GM21786 (cell line): ENCODE measurements at regions not wholly inside any gene's neighbourhood (a gene's known extent, or its start where the extent isn't known, plus 50 kb on each side); places are given as distances from the start of the nearest gene placed in this dataset.

Experiments
- ATAC-seq: cut with Tn5 transposase; IDR thresholded peaks from one replicate; pipeline ENCODE4 v1.9.1; 2021; ENCODE audit not compliant: unreplicated experiment

DNA sequence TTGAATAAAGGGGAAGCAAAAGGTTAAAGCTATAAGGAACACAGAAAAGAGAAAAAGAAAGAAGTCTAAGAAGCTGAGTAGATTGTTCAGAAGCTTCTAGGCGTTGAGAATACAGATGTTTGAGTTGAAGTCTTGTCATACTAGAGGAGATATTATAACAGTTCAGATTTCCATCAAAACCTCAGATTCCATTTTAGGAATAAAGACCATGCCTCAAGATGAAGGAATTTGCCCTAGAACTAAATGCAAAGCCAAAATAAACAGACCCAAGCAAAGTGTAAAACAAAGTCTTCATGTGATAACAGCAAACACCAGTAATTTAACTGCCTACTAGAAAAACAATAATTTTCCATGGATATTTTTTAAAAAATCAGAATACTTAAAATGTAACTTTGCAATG lies 476.5 kb upstream of the POT1 start:
- no peak for ATAC-seq

DNA sequence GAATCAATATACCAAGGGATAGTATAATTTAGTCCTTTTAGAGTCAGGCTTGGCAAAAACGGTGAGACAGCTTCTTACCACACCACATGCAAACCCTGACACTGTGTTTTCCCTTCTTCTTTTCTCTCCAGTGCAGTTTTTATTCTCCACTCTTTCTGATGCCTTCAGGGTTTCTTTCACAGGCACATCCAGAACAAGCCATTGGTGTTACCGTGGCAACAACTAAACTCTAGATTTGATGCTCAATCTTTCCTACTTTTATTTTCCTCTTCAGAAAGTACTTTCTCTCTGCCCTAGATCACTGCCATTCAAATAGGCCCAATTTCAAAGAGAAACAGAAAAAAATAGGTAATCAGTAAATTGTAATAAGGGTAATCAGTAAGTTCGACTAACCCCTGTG lies 469.8 kb upstream of the POT1 start:
- no peak for ATAC-seq

DNA sequence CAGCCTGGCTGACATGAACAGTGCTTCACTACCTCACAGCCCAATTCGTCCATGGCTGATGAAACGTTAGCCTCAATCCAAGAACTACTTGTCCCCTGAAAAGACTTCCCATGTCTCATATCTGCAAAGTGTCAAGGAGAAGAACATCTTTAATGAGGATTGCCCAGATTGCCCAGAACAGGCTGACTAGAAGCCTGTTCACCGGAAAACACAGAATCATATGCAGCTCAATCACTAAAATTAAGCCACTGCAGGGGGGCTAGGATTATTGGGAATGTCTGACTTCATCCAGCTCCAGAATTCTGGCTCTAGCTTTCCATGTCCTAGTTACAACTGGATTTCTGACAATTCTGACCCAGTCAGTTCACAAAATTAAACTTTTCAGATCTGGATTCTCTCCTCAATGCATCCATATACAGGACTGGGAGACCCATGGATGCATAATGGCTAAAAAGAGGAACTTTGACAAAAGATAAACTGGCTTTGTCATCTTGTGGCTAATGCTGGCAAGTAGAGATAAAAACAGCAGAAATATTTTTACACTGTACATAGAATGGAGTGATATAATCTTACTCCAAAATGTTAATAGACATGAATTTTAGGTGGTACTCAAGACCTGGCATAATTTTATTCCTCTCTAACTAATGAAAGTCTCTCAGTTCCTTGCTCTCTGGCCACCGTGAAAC lies 467.0 kb upstream of the POT1 start:
- no peak for ATAC-seq

DNA sequence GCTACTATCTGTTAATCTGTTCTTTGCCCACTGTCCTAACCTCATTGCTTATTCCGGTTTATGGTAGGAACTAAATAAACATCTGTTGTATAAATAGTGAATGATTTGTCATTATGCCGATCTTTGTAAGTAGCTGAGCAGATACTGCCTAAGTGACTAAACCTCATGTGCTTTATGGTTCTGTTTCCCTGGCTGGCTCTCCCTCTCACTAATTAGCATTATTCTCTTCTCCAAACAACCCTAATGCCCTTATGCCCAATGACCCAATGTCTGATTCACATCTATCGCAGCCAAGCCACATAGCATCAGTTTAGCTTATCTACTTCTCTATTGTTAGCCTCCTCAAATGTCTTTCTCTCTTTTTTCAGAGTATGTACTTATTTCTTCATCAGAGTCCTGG lies 462.3 kb upstream of the POT1 start:
- no peak for ATAC-seq

DNA sequence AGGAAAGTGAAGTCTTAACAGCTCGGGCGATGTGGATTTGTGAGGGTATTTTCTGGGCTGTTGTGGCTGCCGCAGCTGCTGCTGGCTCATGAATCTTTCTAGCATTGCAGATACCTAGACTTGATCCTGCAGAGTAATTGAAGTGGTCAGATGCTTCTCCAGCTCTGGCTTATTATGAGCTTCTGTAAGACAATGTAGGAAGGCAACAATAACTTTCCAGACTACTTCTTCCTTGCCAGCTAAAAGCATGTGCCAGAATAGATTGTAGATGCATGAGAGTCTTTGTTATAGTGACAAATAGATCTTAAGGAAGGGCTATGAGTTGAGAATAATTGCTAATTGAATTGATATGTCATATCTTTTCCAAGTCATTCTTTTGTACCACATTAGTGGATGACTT lies 461.4 kb upstream of the POT1 start:
- no peak for ATAC-seq

DNA sequence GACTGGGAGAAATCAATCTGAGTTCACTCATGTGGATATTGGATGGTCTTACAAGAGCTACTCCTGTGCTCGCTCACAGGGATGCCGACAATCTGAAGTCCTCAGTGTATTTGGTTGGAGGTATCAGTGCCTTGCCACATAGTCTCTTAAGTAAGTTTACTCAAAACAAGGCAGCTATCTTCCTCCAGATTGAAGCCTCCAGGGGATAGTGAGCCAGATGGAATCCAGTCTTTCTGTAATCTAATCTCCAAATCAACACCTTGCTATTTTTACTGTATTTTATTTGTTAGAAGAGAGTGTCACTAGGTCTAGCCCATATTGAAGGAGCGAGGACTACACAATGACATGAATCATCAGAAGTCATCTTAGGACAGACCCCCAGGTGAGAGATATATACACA lies 456.6 kb upstream of the POT1 start:
- ATAC-seq: no peak

DNA sequence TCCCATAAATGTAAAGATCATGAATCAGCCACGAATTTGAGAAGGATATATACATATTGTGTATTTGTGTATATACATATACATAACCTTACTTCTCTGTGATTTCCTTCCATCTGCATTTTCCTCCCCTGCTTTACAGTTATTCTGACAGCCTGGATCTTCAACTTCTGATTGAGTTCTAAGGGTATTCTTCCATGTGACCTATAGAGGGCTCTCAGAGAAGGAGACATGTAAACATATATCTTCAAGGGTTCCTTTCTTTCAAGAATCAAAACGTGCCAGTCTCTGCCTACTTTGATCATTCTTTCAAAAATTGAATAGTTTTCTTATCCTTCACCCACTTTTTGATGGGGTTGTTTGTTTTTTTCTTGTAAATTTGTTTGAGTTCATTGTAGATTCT lies 453.7 kb upstream of the POT1 start:
- no peak for ATAC-seq

DNA sequence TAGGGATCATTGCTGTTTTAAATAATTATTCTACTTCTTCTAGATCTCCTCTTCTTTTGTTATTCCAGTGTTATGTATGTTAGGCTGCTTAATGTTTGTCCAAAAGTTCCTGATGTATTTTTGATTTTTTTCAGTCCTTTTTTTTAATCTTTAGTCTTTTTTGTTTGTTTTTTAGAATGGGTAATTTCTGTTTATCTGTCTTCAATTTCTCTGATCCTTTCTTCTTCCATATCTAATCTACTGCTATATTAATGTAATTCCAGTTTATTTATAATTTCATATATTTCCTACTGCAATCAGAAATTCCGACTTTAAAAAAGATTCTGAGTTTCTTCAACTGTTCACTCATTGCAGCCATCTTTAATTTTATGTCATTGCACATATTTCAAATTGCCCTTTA lies 452.8 kb upstream of the POT1 start:
- ATAC-seq: no peak

DNA sequence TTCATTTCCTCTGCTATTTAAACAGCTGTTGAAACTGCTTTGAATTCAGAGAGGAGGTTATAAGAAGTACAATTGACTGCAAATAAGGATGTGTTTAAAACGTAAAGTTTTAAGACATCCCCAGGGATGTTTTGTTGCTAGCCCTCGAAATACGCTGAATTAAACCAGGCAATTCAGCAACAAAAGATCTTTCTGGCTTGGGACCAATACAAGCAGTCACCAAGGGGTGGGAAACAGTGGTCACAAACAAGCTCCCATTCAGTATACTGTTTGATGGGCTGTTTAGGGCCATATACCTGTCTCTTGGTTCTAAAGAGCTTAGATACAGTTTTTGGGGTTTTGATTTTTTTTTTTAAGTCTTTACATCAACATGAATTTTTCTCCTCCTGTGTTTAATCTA lies 446.3 kb upstream of the POT1 start:
- no peak for ATAC-seq

DNA sequence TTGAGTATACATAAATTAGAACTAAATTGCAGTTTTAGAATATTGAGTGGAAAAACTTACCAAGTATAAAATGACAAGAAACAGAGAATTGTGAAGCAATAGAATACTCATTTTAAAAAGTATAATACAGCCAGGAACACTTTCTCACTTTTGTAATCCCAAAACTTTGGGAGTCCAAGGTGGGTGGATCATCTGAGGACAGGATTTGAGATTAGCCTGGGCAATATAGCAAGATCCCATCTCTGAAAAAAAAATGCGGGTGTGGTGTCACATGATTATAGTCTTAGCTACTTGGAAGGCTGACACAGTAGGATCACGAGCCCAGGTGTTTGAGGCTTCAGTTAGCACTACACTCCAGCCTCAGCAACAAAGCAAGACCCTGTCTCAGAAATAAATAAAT lies 440.9 kb upstream of the POT1 start:
- ATAC-seq: no peak

DNA sequence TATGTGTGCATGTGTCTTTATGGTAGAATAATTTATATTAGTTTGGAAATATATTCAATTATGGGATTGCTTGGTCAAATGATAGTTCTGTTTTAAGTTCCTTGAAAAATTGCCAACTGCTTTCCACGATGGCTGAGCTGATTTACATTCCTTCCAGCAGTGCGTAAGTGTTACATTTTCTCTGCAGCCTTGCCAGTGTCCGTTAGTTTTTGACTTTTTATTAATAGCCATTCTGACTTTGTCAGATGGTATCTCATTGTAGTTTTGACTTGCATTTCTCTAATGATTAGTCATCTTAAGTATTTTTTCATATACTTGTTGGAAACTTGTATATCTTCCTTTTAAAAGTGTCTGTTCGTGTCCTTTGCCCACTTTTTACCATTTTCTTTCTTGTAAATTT lies 434.2 kb upstream of the POT1 start:
- no peak for ATAC-seq

DNA sequence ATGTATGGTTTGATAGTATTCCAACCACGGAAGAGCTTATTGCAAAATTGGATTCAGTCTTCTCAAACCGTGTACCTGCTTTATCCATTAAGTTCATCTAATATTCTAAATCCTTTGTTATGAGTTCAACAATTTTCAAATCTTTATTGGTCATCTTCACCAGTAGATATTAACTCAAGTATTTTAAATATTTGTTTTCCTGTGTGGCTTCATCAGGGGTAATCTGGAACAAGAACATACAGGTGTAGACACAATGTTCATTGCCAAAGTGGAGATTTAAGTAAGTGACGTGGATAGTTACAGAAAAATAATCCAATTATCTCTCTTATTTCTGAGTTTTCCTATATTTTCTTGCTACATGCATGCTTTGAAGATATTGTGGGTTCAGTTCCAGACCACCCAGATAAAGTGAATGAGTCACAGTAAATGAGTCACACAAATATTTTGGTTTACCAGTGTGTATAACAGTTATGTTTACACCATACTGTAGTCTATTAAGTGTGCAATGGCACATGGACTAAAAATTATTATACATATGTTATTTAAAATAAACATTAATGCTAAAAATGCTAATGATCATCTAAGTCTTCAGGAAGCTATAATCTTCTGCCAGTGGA lies 429.0 kb upstream of the POT1 start:
- no peak for ATAC-seq

DNA sequence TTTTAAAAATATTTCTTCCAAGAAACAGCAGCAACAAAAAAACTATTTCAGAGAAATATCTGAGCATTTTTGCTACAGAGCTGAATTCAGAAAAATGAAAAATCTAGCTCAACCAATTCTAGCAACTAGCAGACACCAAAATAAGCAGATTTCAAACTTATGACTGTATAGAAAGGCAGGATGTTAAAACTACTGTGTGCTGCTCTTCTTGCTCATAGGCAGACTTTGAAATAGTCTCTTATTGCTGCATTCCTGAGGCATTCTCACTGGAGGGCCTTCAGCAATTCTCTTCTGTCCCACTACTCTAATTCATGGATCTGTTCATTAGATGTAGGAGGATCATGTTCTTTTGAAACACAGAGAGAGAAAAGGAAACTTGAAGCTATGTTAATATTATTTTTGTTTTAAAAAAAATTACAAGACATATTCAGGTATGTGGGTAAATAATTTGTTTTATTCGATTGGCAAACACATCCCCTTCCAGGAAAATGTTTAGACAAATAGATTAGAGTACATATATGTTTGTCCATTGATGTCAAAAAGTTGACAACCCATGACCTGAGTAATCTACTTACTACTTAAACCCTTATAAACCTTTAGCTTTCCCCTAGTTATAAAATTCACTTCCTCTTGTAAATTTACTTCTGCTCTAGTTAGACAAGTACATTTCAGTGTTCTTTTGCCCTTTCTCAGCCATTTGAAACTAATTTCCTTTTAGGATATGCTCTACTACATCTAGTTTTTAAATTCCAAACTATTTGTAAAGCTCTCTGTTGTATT lies 428.2 kb upstream of the POT1 start:
- no peak for ATAC-seq

DNA sequence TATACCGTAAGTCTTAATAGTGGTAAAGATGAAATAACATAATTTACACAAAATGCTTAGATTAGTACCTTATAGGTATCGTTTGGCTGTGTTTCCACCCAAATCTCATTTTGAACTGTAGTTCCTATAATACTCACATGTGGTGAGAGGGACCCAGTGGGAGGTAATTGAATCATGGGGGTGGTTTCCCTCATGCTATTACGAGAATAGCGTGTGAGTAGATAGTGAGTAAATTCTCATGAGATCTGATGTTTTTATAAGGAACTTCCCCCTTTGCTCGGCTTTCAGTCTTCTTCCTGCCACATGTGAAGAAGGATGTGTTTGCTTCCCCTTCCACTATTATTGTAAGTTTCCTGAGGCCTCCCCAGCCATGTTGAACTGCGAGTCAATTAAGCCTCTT lies 426.3 kb upstream of the POT1 start:
- ATAC-seq: peak; percentile 72

DNA sequence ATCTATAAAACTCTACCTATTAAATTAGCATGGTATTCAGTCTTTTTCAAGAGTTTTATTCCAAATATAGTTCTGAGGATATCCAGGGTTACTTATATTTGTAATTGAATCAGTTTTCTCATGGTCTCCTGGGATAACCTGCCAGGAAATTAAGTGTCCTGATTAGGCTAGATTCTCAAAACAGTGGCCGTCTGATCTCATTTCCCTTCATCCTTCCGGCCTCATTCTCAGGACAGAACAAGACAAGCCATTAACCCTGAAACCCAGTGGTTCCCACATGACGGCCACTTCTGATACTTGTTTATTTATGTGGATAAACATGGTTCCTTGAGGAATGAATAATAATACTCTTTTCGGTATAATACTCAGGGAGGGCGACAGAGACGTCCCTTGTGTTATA lies 417.6 kb upstream of the POT1 start:
- no peak for ATAC-seq

DNA sequence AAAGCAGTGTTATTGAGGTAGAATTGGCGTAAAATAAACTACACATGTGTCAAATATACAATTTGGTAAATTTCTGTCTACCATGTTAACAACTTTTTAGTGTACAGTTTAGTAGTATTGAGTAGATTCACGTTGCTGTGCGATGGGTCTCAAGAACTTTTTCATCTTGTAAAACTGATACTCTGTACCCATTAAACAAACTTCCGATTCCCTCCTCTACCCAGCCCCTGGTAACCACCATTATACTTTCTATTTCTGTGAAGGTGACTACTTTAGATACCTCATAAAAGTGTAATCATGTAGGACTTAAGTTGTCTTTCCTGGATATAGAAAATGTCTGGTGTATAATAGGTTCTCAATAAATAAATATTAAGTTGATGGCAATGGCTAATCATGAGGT lies 408.5 kb upstream of the POT1 start:
- ATAC-seq: no peak

DNA sequence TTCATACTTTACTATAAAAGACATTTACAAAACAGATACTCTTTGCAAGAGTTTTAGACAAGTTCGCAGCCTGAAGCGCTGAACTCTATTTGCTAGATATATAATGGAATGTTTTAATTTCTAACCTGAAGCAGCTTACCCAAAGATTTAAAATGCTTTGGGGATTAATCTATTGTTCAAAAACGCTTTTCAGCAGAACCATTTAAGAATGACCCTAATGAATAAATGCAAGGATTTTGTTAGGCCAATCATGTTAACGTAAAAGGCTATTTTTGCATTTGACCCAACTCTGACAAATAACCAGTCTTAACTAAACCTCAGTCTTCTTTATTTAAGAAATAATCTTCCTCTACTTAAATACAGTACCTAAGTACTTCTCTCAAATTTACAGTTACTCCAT lies 406.7 kb upstream of the POT1 start:
- ATAC-seq: no peak

DNA sequence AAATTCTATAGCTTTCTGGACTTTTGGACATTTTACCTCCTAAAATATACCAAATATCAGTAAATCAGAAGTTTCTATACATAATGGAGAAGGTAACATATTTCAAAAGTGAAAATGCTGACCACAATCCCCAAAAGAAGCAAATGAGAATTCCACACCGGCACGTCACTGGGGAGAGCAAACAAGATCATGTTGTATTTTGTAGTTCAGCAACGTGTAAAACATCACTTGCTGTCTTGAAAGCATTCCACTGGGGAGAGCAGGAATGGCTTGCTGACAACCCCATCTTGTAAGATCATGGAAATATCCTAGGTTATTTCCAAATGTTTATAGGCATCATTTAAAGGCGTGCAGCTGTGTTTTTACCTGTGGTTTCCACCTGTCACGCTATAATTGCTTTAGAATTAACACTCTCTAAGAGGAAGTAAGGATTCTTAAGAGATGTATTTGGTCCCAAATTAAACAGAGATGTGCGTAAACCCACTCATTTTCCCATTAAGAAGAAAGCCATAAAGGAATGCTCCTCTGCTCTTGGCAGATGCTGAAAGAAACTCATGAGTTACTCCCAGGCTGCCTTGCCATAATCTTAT lies 397.1 kb upstream of the POT1 start:
- no peak for ATAC-seq

DNA sequence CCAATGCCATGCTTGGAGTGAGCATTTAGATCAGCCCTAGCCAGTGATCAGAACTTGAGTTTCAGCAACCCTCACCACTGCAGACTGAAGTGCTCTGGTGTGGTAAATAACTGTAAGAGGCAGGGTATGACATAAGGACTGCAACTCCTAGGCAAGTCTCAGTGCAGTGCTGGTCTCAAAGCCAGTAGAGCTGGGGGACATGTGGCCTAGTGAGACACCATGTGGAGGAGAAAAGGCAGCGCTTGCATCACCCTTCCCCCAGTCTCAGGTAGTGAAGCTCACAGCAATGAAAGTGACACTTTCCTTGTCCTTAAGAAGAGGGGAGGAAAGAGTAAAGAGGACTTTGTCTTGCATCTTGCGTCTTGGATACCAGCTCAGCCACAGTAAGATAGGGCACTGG lies 386.8 kb upstream of the POT1 start:
- no peak for ATAC-seq

DNA sequence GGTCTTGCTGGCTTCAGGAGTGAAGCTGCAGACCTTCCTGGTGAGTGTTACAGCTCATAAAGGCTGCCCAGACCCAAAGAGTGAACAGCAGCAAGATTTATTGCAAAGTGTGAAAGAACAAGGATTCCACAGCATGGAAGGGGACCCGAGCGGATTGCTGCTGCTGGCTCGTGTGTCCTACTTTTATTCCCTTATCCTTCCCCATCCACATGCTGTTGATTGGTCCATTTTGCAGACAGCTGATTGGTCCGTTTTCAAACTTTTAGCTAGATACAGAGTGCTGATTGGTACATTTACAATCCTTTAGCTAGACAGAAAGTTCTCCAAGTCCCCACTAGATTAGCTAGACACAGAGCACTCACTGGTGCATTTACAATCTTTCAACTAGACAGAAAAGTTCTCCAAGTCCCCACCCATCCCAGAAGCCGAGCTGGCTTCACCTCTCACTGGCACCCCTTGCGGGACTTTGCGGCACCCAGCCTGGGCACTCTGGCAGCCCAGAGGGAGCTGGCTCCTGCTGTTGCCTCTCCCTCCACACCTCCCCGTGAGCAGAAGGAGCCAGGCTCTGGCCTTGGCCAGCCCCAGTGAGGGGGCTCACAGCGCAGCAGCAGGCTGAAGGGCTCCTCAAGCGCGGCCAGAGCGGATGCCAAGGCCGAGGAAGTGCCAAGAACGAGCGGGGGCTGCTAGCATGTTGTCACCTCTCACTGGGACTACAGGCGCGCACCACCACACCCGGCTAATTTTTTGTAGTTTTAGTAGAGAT lies 369.6 kb upstream of the POT1 start:
- ATAC-seq: no peak

DNA sequence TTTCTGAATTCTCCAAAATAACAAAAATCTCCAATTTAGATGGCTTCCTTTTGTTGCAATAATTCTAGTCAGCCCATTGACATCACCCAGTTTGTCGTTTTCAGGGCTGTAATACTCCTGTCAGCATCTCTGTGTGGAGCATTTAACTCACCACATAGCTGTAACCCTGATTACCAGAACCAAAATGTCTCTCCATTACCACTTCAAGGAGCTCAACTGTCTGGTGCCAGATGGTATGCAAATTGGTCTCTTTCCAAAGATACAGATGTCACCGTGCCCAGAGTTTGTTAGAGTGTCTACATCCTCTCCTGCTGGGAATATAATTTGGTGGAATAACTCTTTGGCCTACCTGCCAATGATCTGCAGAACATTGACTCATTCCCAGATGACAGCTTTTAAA lies 350.3 kb upstream of the POT1 start:
- ATAC-seq: no peak
